HEK293T (cell line): ENCODE measurements at regions not wholly inside any gene's neighbourhood (a gene's known extent, or its start where the extent isn't known, plus 50 kb on each side); places are given as distances from the start of the nearest gene placed in this dataset.

Experiments used
- ARNT ChIP-seq: fragments of 450-650 bp; IDR thresholded peaks from 2 replicates; pipeline ENCODE4 v1.6.1; 2017; ENCODE audit warnings: mild to moderate bottlenecking
- BHLHE40 ChIP-seq: fragments of 450-650 bp; IDR thresholded peaks from 2 replicates; pipeline ENCODE4 v1.6.1; 2016; ENCODE audit warnings: mild to moderate bottlenecking, moderate library complexity, borderline replicate concordance
- CTBP1 ChIP-seq: fragments of 450-650 bp; IDR thresholded peaks from 2 replicates; pipeline ENCODE4 v1.6.1; 2016; ENCODE audit warnings: borderline replicate concordance
- ELF4 ChIP-seq: fragments of 450-650 bp; IDR thresholded peaks from 2 replicates; pipeline ENCODE4 v1.6.1; 2017; ENCODE audit warnings: antibody characterized with exemption
- FOXA1 ChIP-seq: fragments of 450-650 bp; IDR thresholded peaks from 2 replicates; pipeline ENCODE4 v1.6.1; 2016; ENCODE audit warnings: mild to moderate bottlenecking
- FOXK2 ChIP-seq: fragments of 450-650 bp; IDR thresholded peaks from 2 replicates; pipeline ENCODE4 v1.6.1; 2016; ENCODE audit warnings: mild to moderate bottlenecking
- FOXM1 ChIP-seq: fragments of 450-650 bp; IDR thresholded peaks from 2 replicates; pipeline ENCODE4 v1.6.1; 2017; ENCODE audit warnings: mild to moderate bottlenecking, borderline replicate concordance
- HDGF ChIP-seq: fragments of 450-650 bp; IDR thresholded peaks from 2 replicates; pipeline ENCODE4 v1.6.1; 2017; ENCODE audit warnings: antibody characterized with exemption, borderline replicate concordance
- L3MBTL2 ChIP-seq: fragments of 450-650 bp; conservative IDR thresholded peaks from 2 replicates; pipeline ENCODE4 v1.6.1; 2016; ENCODE audit warnings: mild to moderate bottlenecking
- LEF1 ChIP-seq: fragments of 450-650 bp; IDR thresholded peaks from 2 replicates; pipeline ENCODE4 v1.6.1; 2017; ENCODE audit warnings: mild to moderate bottlenecking, borderline replicate concordance
- SP1 ChIP-seq: fragments of 450-650 bp; IDR thresholded peaks from 2 replicates; pipeline ENCODE4 v1.6.1; 2017
- SUZ12 ChIP-seq: fragments of 450-650 bp; IDR thresholded peaks from 2 replicates; pipeline ENCODE4 v1.6.1; 2016; ENCODE audit warnings: mild to moderate bottlenecking
- TARDBP ChIP-seq: fragments of 450-650 bp; IDR thresholded peaks from 2 replicates; pipeline ENCODE4 v1.6.1; 2016
- ZNF384 ChIP-seq: fragments of 450-650 bp; IDR thresholded peaks from 2 replicates; pipeline ENCODE4 v1.6.1; 2016

- no peak for TF ChIP-seq BHLHE40
- no peak for TF ChIP-seq ARNT
- no peak for TF ChIP-seq ELF4
- no peak for TF ChIP-seq FOXM1
- TF ChIP-seq LEF1 = no peak
- TF ChIP-seq FOXK2 = no peak
- TF ChIP-seq L3MBTL2 = no peak
- TF ChIP-seq SUZ12 = no peak
- TF ChIP-seq SP1 = no peak
- TF ChIP-seq HDGF = no peak
- no peak for TF ChIP-seq TARDBP
- TF ChIP-seq ZNF384 = no peak
- no peak for TF ChIP-seq CTBP1
- TF ChIP-seq FOXA1 = no peak
Observed at GRCh38 chr21:41677671-41678015, 89.2 kb downstream of the RIPK4 start.
